ENCODE measurements at regions not wholly inside any gene's neighbourhood (a gene's known extent, or its start where the extent isn't known, plus 50 kb on each side); places are given as distances from the start of the nearest gene placed in this dataset.

GRCh38 chr7:113370910-113371309 lies 252.6 kb upstream of the SMIM30 start:
- Histone ChIP-seq H3K36me3 (ENCODE audit: control insufficient read depth in 1 of 2, insufficient read depth in 2 of 2, low read depth in 1 of 2, low read length in 2 of 2) (no peaks in the 10 kb centered on the region), H3K4me2 (ENCODE audit: low read length, poor library complexity, severe bottlenecking) (no peak overlapping the region)

GRCh38 chr7:113368256-113368655 lies 249.9 kb upstream of the SMIM30 start:
- Histone ChIP-seq H3K79me1 (replicated peaks; ENCODE audit: low read length, poor library complexity, severe bottlenecking) (no peaks in the 10 kb centered on the region), H3K4me1 (ENCODE audit: control insufficient read depth, insufficient read depth, low read depth, low read length) (no peaks in the 10 kb centered on the region), H3K14ac (ENCODE audit: low read length in 2 of 2) (no peak overlapping the region), H2AK5ac (ENCODE audit: low read length, severe bottlenecking) (no peak overlapping the region), H3K4ac (ENCODE audit: low read depth in 1 of 2, low read length in 2 of 2) (no peak overlapping the region), H2BK120ac (ENCODE audit: low read depth, low read length) (no peak overlapping the region), H3K9me3 (ENCODE audit: control insufficient read depth, low read length) (no peaks in the 10 kb centered on the region), H3K18ac (ENCODE audit: low read depth in 1 of 2, low read length in 2 of 2) (no peak overlapping the region), H2BK15ac (ENCODE audit: low read depth, poor library complexity, severe bottlenecking) (no peak overlapping the region), H4K91ac (ENCODE audit: low read length) (no peak overlapping the region), H3K27ac (ENCODE audit: low read length, poor library complexity, severe bottlenecking) (no peak overlapping the region), H3K9ac (ENCODE audit: low read length) (no peak overlapping the region), H3K23ac (ENCODE audit: low read length in 2 of 2) (no peak overlapping the region), H2BK5ac (ENCODE audit: low read depth, low read length, poor library complexity, severe bottlenecking) (no peak overlapping the region), H3K4me2 (ENCODE audit: low read length, poor library complexity, severe bottlenecking) (no peak overlapping the region), H3K27me3 (ENCODE audit: control insufficient read depth in 1 of 2, insufficient read depth in 1 of 2, low read length in 2 of 2) (no peaks in the 10 kb centered on the region), H3K36me3 (ENCODE audit: control insufficient read depth in 1 of 2, insufficient read depth in 2 of 2, low read depth in 1 of 2, low read length in 2 of 2) (no peaks in the 10 kb centered on the region), H2BK12ac (ENCODE audit: low read length in 2 of 2) (no peak overlapping the region), H3K4me3 (ENCODE audit: insufficient read depth in 1 of 2, low read depth in 1 of 2, low read length in 2 of 2) (no peak overlapping the region), H4K8ac (ENCODE audit: low read length) (no peak overlapping the region), H2AFZ (ENCODE audit: low read depth, low read length) (no peak overlapping the region)
- no peak for DNase-seq
- WGBS = 88% methylated on average over 1 of the region's 1 CpG

More at GRCh38 chr7:113370910-113371309, 252.6 kb upstream of the SMIM30 start:
- no peak overlapping the region for H3K4ac ChIP-seq (ENCODE audit: low read depth in 1 of 2, low read length in 2 of 2)
- H2BK15ac ChIP-seq (ENCODE audit: low read depth, poor library complexity, severe bottlenecking) = no peak overlapping the region
- no peak overlapping the region for H4K91ac ChIP-seq (ENCODE audit: low read length)
- H2BK5ac ChIP-seq (ENCODE audit: low read depth, low read length, poor library complexity, severe bottlenecking) = no peak overlapping the region
- H4K8ac ChIP-seq (ENCODE audit: low read length) = no peak overlapping the region
- H3K9me3 ChIP-seq (ENCODE audit: control insufficient read depth, low read length) = no peaks in the 10 kb centered on the region
- no peak overlapping the region for H3K23ac ChIP-seq (ENCODE audit: low read length in 2 of 2)
- H2AFZ ChIP-seq (ENCODE audit: low read depth, low read length) = no peak overlapping the region
- H3K9ac ChIP-seq (ENCODE audit: low read length) = no peak overlapping the region
- H3K79me1 ChIP-seq (replicated peaks; ENCODE audit: low read length, poor library complexity, severe bottlenecking) = no peaks in the 10 kb centered on the region
- H2BK12ac ChIP-seq (ENCODE audit: low read length in 2 of 2) = no peak overlapping the region
- no peak overlapping the region for H3K14ac ChIP-seq (ENCODE audit: low read length in 2 of 2)
- H3K18ac ChIP-seq (ENCODE audit: low read depth in 1 of 2, low read length in 2 of 2) = no peak overlapping the region
- H3K4me1 ChIP-seq (ENCODE audit: control insufficient read depth, insufficient read depth, low read depth, low read length) = no peaks in the 10 kb centered on the region
- H3K27me3 ChIP-seq (ENCODE audit: control insufficient read depth in 1 of 2, insufficient read depth in 1 of 2, low read length in 2 of 2) = no peaks in the 10 kb centered on the region
- H2AK5ac ChIP-seq (ENCODE audit: low read length, severe bottlenecking) = no peak overlapping the region
- no CpG with 5 or more reads among the region's 2 CpGs for WGBS
- DNase-seq = no peak
- no peak overlapping the region for H3K4me3 ChIP-seq (ENCODE audit: insufficient read depth in 1 of 2, low read depth in 1 of 2, low read length in 2 of 2)
- no peak overlapping the region for H2BK120ac ChIP-seq (ENCODE audit: low read depth, low read length)
- no peak overlapping the region for H3K27ac ChIP-seq (ENCODE audit: low read length, poor library complexity, severe bottlenecking)

GRCh38 chr7:113367041-113367586 lies 248.8 kb upstream of the SMIM30 start:
- Histone ChIP-seq H2AK5ac (ENCODE audit: low read length, severe bottlenecking) (no peak overlapping the region), H3K4me1 (ENCODE audit: control insufficient read depth, insufficient read depth, low read depth, low read length) (no peaks in the 10 kb centered on the region), H2BK120ac (ENCODE audit: low read depth, low read length) (no peak overlapping the region), H2BK12ac (ENCODE audit: low read length in 2 of 2) (no peak overlapping the region), H3K9ac (ENCODE audit: low read length) (no peak overlapping the region), H3K23ac (ENCODE audit: low read length in 2 of 2) (no peak overlapping the region), H3K27me3 (ENCODE audit: control insufficient read depth in 1 of 2, insufficient read depth in 1 of 2, low read length in 2 of 2) (no peaks in the 10 kb centered on the region), H2BK15ac (ENCODE audit: low read depth, poor library complexity, severe bottlenecking) (no peak overlapping the region), H3K9me3 (ENCODE audit: control insufficient read depth, low read length) (no peaks in the 10 kb centered on the region), H3K79me1 (replicated peaks; ENCODE audit: low read length, poor library complexity, severe bottlenecking) (no peaks in the 10 kb centered on the region), H2AFZ (ENCODE audit: low read depth, low read length) (no peak overlapping the region), H3K27ac (ENCODE audit: low read length, poor library complexity, severe bottlenecking) (no peak overlapping the region), H3K4me2 (ENCODE audit: low read length, poor library complexity, severe bottlenecking) (no peak overlapping the region), H2BK5ac (ENCODE audit: low read depth, low read length, poor library complexity, severe bottlenecking) (no peak overlapping the region), H3K36me3 (ENCODE audit: control insufficient read depth in 1 of 2, insufficient read depth in 2 of 2, low read depth in 1 of 2, low read length in 2 of 2) (no peaks in the 10 kb centered on the region), H4K8ac (ENCODE audit: low read length) (no peak overlapping the region), H4K91ac (ENCODE audit: low read length) (no peak overlapping the region), H3K4me3 (ENCODE audit: insufficient read depth in 1 of 2, low read depth in 1 of 2, low read length in 2 of 2) (no peak overlapping the region), H3K4ac (ENCODE audit: low read depth in 1 of 2, low read length in 2 of 2) (no peak overlapping the region), H3K18ac (ENCODE audit: low read depth in 1 of 2, low read length in 2 of 2) (no peak overlapping the region), H3K14ac (ENCODE audit: low read length in 2 of 2) (no peak overlapping the region)
- DNase-seq = no peak
- 63% methylated on average over 1 of the region's 3 CpGs for WGBS

- no peak overlapping the region for H2BK15ac ChIP-seq (ENCODE audit: low read depth, poor library complexity, severe bottlenecking)
- H2AK5ac ChIP-seq (ENCODE audit: low read length, severe bottlenecking) = no peak overlapping the region
- no peaks in the 10 kb centered on the region for H3K36me3 ChIP-seq (ENCODE audit: control insufficient read depth in 1 of 2, insufficient read depth in 2 of 2, low read depth in 1 of 2, low read length in 2 of 2)
- H3K9ac ChIP-seq (ENCODE audit: low read length) = no peak overlapping the region
- no CpG with 5 or more reads among the region's 1 CpG for WGBS
- H3K23ac ChIP-seq (ENCODE audit: low read length in 2 of 2) = no peak overlapping the region
- no peak overlapping the region for H3K4ac ChIP-seq (ENCODE audit: low read depth in 1 of 2, low read length in 2 of 2)
- no peaks in the 10 kb centered on the region for H3K27me3 ChIP-seq (ENCODE audit: control insufficient read depth in 1 of 2, insufficient read depth in 1 of 2, low read length in 2 of 2)
- H4K8ac ChIP-seq (ENCODE audit: low read length) = no peak overlapping the region
- no peak overlapping the region for H2BK120ac ChIP-seq (ENCODE audit: low read depth, low read length)
- H3K79me1 ChIP-seq (replicated peaks; ENCODE audit: low read length, poor library complexity, severe bottlenecking) = no peaks in the 10 kb centered on the region
- H3K9me3 ChIP-seq (ENCODE audit: control insufficient read depth, low read length) = no peaks in the 10 kb centered on the region
- H2BK12ac ChIP-seq (ENCODE audit: low read length in 2 of 2) = no peak overlapping the region
- H3K4me1 ChIP-seq (ENCODE audit: control insufficient read depth, insufficient read depth, low read depth, low read length) = no peaks in the 10 kb centered on the region
- no peak overlapping the region for H3K4me2 ChIP-seq (ENCODE audit: low read length, poor library complexity, severe bottlenecking)
- no peak overlapping the region for H2BK5ac ChIP-seq (ENCODE audit: low read depth, low read length, poor library complexity, severe bottlenecking)
- no peak overlapping the region for H4K91ac ChIP-seq (ENCODE audit: low read length)
- DNase-seq = no peak
- H3K18ac ChIP-seq (ENCODE audit: low read depth in 1 of 2, low read length in 2 of 2) = no peak overlapping the region
- no peak overlapping the region for H2AFZ ChIP-seq (ENCODE audit: low read depth, low read length)
- no peak overlapping the region for H3K4me3 ChIP-seq (ENCODE audit: insufficient read depth in 1 of 2, low read depth in 1 of 2, low read length in 2 of 2)
- no peak overlapping the region for H3K14ac ChIP-seq (ENCODE audit: low read length in 2 of 2)
- H3K27ac ChIP-seq (ENCODE audit: low read length, poor library complexity, severe bottlenecking) = no peak overlapping the region
Measured at GRCh38 chr7:113366122-113366521, 247.8 kb upstream of the SMIM30 start.
